ENCODE measurements at regions not wholly inside any gene's neighbourhood (a gene's known extent, or its start where the extent isn't known, plus 50 kb on each side); places are given as distances from the start of the nearest gene placed in this dataset.

- DNase-seq, result no peak
Measured at GRCh38 chr2:151028691-151029176, 232.9 kb downstream of the RBM43 start.

- no peak for DNase-seq
Measured at GRCh38 chr2:151027151-151027550, 234.5 kb downstream of the RBM43 start.

DNA sequence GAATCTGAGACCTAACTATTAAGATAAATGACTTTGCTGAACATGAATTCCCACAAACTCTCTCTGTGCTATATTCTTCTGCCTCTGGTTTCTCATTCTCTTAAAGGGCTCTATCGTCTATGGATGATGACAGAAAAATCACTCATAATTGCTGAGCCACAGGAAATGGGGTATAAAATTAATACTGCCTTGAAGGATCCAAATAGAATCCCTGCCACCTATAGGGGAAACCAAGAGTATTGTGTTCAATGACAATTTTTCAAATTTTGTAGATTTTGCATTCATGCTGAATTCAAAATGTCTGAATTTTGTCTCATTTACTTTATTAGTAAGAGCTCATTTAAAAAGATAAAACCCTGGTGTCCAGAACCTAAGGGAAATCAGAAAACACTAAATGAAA lies 235.8 kb downstream of the RBM43 start:
- no peak for DNase-seq

GRCh38 chr2:151024696-151025251 lies 236.9 kb downstream of the RBM43 start:
- DNase-seq, result no peak

- no peak for DNase-seq
Measured at GRCh38 chr2:151021747-151022452, 239.8 kb downstream of the RBM43 start.

- DNase-seq, result no peak
Measured at GRCh38 chr2:151020411-151020810, 241.3 kb downstream of the RBM43 start.

DNA sequence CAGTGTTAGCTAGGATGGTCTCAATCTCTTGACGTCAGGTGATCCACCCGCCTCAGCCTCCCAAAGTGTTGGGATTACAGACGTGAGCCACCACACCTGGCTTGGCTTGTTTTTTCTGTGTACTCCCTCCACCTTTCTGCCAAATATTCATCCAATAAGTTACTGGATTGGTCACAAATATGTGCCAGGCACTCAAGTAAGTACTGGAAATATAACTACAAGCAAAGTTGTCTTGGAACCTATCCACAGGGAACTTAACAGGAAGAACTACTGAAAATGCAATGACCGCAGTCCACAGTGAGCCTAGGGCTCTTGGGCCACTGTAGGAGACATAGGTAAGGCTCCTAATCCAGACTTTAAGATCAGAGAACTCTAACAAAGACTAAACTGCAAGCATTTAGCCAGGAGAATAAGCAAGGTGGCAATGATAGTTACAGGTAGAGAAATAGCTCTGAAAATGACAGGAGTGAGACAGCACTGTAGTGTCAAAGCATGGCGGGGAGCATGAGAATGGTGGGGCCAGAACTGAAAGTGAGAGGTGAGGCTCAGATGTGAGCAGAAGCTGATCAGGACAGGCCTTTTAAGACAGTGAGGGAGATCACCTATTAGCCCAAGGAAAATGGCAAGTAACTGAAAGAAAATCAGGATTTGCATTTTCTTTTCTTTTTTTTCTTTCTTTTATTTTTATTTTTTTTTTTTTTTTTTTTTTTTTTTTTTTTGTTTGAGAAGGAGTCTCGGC lies 252.1 kb downstream of the RBM43 start:
- no peak for DNase-seq

GRCh38 chr2:151007365-151007764 lies 254.3 kb downstream of the RBM43 start:
- DNase-seq, result no peak

GRCh38 chr2:151002959-151003600 lies 258.6 kb downstream of the RBM43 start:
- DNase-seq, result no peak

GRCh38 chr2:150997702-150998440 lies 263.8 kb downstream of the RBM43 start:
- no peak for DNase-seq

DNA sequence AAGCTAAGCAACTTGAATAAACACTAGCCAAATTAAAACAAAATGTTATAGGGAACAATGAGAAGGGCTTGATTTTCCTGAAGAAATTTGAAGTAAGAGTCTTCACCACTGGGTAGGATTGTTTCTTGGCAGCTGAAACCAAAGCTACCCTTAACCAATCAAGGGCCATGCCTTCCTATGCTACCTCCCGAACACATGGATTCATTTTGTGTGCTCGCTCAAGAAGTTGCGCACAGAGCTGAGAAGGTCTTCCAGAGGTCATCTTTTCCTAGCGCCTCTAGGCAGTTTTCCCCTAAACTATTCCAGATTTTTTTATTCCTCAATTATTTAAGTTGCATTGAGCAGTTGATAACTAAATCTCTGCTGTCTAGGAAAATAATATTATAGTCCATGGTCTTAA lies 264.6 kb downstream of the RBM43 start:
- no peak for DNase-seq

- DNase-seq, result no peak
Measured at GRCh38 chr2:150994076-150994475, 267.6 kb downstream of the RBM43 start.

DNA sequence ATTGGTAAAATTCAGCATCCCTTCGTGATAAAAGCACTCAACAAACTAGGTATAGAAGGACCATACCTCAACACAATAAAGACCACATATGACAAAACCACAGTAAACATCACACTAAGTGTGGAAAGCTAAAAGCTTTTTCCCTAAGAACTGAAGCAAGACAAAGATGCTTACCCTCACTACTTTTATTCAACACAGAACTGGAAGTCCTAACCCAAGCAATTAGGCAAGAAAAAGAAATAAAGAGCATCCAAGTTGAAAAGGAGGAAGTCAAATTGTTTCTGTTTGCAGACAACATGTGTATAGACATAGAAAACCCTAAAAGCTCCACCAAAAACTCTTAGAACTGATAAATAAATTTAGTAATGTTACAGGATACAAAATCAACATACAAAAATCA lies 271.7 kb downstream of the RBM43 start:
- no peak for DNase-seq

DNA sequence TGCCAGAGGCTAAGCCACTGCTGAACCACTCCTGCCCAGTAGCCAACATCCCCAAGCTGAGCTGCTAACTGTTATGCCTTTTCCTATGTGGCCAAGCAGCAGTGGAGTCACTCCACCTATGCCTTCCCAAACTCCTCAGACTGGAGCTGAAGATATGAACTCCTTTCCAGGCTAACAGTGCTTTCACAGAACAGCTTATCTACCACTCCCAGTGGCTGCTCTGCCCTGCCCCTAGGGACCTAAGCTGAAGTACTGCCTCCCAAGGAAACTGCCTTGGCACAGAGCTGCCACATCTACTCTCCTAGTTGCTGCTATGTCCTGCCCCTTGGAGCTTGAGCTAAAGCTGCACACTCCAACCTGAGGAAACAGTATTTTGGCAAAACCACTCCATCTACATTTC lies 275.9 kb downstream of the RBM43 start:
- no peak for DNase-seq

DNA sequence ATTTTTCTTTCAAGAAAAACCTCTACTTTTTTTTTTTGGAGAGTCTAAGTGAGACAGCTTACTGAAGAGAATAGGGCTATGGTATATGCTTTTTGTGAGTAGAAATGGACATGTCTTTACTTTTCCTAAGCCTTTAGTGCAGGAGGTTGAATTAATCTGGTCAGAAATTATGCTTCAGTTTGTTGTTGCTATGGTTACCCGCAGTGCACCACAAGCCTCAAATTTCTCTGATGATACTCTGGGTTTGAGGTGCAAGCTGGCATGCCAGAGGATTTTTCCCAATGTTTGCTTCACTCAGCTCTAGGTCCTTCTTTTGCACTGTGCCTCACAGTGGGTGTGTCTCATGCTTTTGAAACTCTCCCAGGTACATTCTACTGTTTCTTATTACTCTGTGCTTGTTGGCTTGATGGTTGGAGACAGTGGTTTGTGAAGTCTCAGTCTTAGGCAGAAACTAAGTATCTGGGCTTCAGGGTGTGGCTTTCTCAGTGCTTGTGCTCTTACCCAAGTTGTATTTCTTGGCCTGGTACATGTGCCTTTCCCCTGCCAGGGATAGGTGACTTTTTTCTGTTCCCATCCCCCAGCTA lies 278.3 kb downstream of the RBM43 start:
- DNase-seq, result no peak

DNA sequence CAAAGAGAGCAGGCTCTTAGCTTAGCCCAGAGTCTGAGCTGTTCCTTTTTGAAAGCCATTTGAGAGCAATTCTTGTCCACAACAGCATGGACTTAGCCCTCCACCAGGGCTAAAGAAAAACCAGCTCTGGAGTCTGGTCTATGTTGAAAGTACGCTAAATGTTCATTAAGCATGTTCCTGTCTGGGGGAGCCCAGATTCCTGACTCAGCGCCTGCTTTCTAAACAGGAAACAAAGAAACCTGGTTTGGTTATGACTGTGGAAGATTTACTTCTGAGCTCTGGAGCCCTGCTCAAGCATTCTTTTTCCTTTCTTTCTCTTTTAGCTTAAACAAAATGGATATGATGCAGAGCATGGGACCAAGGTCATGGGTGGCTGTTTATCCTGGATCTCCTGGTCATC lies 279.8 kb downstream of the RBM43 start:
- no peak for DNase-seq

DNA sequence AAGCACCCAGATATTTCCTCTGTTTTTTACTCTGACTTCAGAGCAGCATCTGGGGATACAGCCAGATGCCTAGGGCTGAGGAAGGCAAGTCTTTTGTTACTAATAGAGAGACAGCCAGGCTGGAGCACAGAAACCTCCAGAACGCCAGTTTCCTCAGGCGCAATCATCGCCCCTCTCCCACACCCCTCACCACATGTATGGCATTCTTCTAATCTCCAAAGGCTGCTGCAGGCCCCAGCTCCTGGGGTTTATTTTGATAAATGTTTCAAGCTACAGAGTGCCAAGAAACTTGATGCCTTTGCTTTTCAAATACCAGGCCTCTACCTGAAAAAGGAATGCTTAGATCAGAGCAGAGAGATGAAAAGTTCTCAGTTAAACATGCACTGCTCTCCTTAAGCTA lies 283.6 kb downstream of the RBM43 start:
- no peak for DNase-seq

DNA sequence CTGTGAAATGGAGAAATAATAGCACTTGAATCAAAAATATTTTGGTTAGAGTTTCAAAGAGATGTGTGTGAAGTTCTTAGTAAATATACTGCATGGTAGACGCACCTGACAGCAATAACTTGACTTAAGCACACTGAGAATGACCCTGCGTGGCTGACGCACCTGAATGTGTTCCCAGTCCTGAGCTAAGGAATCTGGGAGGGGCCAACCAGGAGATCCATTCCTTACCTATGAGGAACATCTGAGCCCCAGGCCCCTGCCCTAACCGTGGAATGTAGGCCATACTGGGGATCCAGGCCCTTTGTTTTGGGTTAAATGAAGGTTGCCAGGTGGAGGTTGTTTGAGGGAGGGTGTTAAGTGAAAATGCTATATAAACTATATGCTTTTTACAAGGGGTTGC lies 284.4 kb downstream of the RBM43 start:
- no peak for DNase-seq

DNA sequence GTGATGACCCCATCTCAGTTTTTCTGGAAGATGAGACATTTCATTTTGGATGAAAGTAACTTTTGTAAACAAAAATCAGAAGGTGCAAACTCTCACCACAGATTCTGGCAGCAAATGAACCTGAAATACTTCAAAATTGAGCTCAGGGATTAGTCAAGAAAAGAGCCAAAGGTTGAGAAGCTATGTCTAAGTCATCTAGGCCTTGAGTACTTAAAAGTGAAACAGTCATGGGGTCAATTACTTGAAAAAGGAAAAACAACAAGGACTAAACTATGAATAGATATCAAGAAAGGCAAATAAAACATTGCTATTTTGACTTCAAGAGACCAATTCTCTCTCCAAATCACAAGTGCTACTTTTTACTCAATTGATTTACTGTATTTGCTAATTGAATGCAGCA lies 285.1 kb downstream of the RBM43 start:
- no peak for DNase-seq

DNA sequence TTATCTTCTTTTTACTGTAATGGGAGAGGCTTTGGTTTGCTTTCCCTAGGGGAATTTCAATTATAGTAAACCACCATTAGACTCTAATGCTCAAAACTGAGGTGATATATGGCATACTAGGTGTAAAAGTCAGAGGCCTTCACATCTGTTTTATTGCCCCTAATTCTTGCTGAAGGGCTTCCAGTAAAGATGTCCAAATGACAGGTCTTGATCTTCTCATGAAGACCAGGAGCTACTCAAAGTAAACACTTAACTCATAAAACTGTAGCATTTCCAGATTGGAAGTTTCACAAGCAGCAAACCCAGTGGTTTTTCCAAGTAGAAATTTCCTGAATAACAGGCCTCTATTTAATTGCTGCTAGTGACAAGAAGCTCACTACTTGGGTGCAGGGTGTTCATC lies 286.8 kb downstream of the RBM43 start:
- DNase-seq, result no peak

GRCh38 chr2:150974234-150974633 lies 287.4 kb downstream of the RBM43 start:
- DNase-seq, result no peak

DNA sequence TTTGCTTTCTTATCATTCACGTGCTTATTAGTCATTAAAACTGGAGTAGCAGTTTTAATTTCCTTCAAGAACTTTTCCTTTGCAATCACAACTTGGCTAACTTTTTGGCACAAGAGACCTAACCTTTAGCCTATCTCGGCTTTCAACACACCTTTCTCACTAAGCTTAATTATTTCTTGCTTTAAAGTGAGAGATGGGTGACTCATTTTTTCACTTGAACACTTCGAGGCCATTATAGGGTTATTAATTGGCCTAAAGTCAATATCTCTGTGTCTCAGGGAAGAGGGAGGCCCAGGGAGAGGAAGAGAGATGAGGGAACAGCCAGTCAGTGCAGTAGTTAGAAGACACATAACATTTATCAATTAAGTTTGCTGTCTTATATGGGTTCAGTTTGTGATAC lies 289.8 kb downstream of the RBM43 start:
- DNase-seq, result no peak

- DNase-seq, result no peak
Measured at GRCh38 chr2:150963336-150963735, 298.3 kb downstream of the RBM43 start.

Measured in NCI-H526 treated with DMSO at 0.1 percent for 48 hours (cell line).